SKM-1 (cell line): ENCODE measurements at regions not wholly inside any gene's neighbourhood (a gene's known extent, or its start where the extent isn't known, plus 50 kb on each side); places are given as distances from the start of the nearest gene placed in this dataset.
"Not testable (repeated sequence)": the region's sequence is repeated elsewhere in the genome, so short reads cannot be mapped to it uniquely, and the experiment has no call there.

Source experiments
- DNase-seq: peaks from one replicate; lab custom pipeline; 2025; ENCODE audit not compliant: unreplicated experiment; lab: John Stamatoyannopoulos, UW

GRCh38 chr1:187942986-187943385, 1114.2 kb downstream of the PLA2G4A start:
- no peak for DNase-seq

GRCh38 chr1:187943606-187944403, 1115.1 kb downstream of the PLA2G4A start:
- DNase-seq: no peak

- DNase-seq: not testable (repeated sequence)
Measured at GRCh38 chr1:187946661-187947060, 1117.9 kb downstream of the PLA2G4A start.

- DNase-seq: no peak
Measured at GRCh38 chr1:187947359-187947758, 1118.6 kb downstream of the PLA2G4A start.

- DNase-seq: no peak
Measured at GRCh38 chr1:187948170-187948794, 1119.5 kb downstream of the PLA2G4A start.

- DNase-seq: no peak
Measured at GRCh38 chr1:187949567-187949966, 1120.8 kb downstream of the PLA2G4A start.

- DNase-seq: no peak
Measured at GRCh38 chr1:187951817-187952216, 1123.1 kb downstream of the PLA2G4A start.

- no peak for DNase-seq
Measured at GRCh38 chr1:187952446-187952845, 1123.7 kb downstream of the PLA2G4A start.

GRCh38 chr1:187956975-187957374, 1128.2 kb downstream of the PLA2G4A start:
- no peak for DNase-seq

GRCh38 chr1:187958207-187958606, 1129.5 kb downstream of the PLA2G4A start:
- DNase-seq: no peak

GRCh38 chr1:187959062-187959461, 1130.3 kb downstream of the PLA2G4A start:
- DNase-seq: no peak

GRCh38 chr1:187960125-187960638, 1131.4 kb downstream of the PLA2G4A start:
- no peak for DNase-seq

- DNase-seq: no peak
Measured at GRCh38 chr1:187961895-187962294, 1133.1 kb downstream of the PLA2G4A start.

- DNase-seq: no peak
Measured at GRCh38 chr1:187971851-187972250, 1143.1 kb downstream of the PLA2G4A start.

GRCh38 chr1:187977298-187977697, 1148.5 kb downstream of the PLA2G4A start:
- DNase-seq: no peak

- no peak for DNase-seq
Measured at GRCh38 chr1:187985145-187985896, 1156.6 kb downstream of the PLA2G4A start.

GRCh38 chr1:187985897-187986654, 1157.3 kb downstream of the PLA2G4A start:
- no peak for DNase-seq

GRCh38 chr1:187987236-187987776, 1158.6 kb downstream of the PLA2G4A start:
- no peak for DNase-seq

- no peak for DNase-seq
Measured at GRCh38 chr1:187991944-187992343, 1163.2 kb downstream of the PLA2G4A start.

- no peak for DNase-seq
Measured at GRCh38 chr1:187996780-187997179, 1168.0 kb downstream of the PLA2G4A start.

GRCh38 chr1:187999973-188000372, 1171.2 kb downstream of the PLA2G4A start:
- DNase-seq: no peak
